ENCODE measurements at regions not wholly inside any gene's neighbourhood (a gene's known extent, or its start where the extent isn't known, plus 50 kb on each side); places are given as distances from the start of the nearest gene placed in this dataset.

DNA sequence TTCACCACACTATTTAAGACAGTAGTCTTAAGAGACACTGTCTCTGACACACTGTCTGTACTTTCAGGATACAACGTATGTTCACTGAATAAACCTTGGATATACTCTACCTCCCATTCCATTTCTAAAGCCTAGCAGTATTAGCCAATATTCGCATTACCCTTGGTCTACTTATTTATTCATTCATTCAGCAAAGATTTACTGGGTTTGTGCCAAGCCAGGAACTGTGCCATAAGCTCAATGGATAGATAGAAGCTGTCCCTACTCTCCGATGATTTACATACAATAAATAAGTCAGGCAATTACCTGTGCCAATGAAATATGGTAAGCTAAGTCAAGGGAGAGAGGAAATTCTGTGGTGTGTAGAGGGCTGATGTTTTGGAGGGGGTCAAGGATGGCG lies 195.2 kb upstream of the RAB4A start:
- H3K4me1 Mint-ChIP-seq: peaks cover 9% of the 10 kb centered on the region
- no peak for DNase-seq (ENCODE audit: low read depth, low spot score)
- no peaks in the 10 kb centered on the region for H3K36me3 Mint-ChIP-seq (ENCODE audit: low read depth)
- TF ChIP-seq, protein P1, sequence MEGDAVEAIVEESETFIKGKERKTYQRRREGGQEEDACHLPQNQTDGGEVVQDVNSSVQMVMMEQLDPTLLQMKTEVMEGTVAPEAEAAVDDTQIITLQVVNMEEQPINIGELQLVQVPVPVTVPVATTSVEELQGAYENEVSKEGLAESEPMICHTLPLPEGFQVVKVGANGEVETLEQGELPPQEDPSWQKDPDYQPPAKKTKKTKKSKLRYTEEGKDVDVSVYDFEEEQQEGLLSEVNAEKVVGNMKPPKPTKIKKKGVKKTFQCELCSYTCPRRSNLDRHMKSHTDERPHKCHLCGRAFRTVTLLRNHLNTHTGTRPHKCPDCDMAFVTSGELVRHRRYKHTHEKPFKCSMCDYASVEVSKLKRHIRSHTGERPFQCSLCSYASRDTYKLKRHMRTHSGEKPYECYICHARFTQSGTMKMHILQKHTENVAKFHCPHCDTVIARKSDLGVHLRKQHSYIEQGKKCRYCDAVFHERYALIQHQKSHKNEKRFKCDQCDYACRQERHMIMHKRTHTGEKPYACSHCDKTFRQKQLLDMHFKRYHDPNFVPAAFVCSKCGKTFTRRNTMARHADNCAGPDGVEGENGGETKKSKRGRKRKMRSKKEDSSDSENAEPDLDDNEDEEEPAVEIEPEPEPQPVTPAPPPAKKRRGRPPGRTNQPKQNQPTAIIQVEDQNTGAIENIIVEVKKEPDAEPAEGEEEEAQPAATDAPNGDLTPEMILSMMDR (conservative IDR thresholded peaks at IDR 0.05): no peak
- H3K27ac Mint-ChIP-seq (ENCODE audit: unreplicated experiment): no peak overlapping the region
- H3K9me3 Mint-ChIP-seq: peaks cover 4% of the 10 kb centered on the region
- H3K27me3 Mint-ChIP-seq (ENCODE audit: low read depth): peaks cover 2% of the 10 kb centered on the region
- H3K4me3 Mint-ChIP-seq: no peak overlapping the region

DNA sequence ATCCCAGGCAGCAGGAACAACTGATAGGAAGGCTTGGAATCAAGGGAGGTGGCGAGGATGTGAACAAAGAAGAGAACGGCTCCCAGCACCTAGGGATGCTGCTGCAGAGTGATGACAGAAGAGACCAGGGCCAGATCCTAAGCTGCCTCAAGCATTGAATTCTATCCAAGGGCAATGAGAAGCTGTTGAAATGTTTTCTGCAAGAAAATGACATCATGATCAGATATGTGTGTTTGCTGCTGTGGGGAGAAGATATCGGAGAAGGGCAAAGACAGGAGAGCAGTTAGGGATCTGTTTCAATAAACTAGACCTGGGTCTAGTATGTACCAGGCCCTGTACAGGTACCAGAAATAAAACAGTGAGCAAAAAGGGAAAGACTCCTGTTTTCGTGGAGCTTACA lies 194.7 kb upstream of the RAB4A start:
- peaks cover 4% of the 10 kb centered on the region for H3K9me3 Mint-ChIP-seq
- TF ChIP-seq, protein P1 (conservative IDR thresholded peaks at IDR 0.05): no peak
- no peak overlapping the region for H3K27ac Mint-ChIP-seq (ENCODE audit: unreplicated experiment)
- DNase-seq (ENCODE audit: low read depth, low spot score): no peak
- peaks cover 9% of the 10 kb centered on the region for H3K4me1 Mint-ChIP-seq
- no peaks in the 10 kb centered on the region for H3K36me3 Mint-ChIP-seq (ENCODE audit: low read depth)
- H3K4me3 Mint-ChIP-seq: no peak overlapping the region
- H3K27me3 Mint-ChIP-seq (ENCODE audit: low read depth): peaks cover 2% of the 10 kb centered on the region

DNA sequence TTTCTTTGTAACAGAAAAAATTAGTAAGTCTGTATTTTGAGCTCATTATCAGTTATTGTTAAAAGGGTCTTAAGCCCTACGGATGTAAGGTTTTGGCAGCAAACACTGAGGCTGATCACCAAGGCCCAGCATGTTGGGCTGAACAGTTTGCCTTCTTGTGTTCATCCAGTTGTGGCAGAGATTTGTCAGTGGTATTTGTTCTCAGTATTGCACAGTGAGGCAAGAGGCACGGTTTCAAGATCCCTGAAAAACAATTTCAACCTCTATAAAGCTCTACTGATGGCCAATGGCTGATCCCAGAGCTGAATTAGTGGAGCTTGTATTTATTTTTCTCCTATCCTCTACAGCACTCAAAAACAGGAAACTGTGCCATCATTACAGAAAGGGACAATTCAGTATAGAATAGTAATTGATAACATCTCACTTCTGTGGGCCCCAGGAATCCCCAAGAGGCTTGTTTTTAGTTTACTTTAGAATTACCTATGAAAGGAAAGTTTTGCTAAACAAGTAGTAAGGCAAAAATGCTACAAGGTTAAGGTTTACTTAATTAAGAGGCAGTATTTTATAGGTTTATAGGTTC lies 191.8 kb upstream of the RAB4A start:
- no peak overlapping the region for H3K4me3 Mint-ChIP-seq
- TF ChIP-seq, protein P1 (conservative IDR thresholded peaks at IDR 0.05): no peak
- H3K9me3 Mint-ChIP-seq: peaks cover 23% of the 10 kb centered on the region
- peaks cover 2% of the 10 kb centered on the region for H3K27me3 Mint-ChIP-seq (ENCODE audit: low read depth)
- H3K4me1 Mint-ChIP-seq: peaks cover 9% of the 10 kb centered on the region
- no peak overlapping the region for H3K27ac Mint-ChIP-seq (ENCODE audit: unreplicated experiment)
- H3K36me3 Mint-ChIP-seq (ENCODE audit: low read depth): peaks cover 10% of the 10 kb centered on the region
- DNase-seq (ENCODE audit: low read depth, low spot score): no peak

DNA sequence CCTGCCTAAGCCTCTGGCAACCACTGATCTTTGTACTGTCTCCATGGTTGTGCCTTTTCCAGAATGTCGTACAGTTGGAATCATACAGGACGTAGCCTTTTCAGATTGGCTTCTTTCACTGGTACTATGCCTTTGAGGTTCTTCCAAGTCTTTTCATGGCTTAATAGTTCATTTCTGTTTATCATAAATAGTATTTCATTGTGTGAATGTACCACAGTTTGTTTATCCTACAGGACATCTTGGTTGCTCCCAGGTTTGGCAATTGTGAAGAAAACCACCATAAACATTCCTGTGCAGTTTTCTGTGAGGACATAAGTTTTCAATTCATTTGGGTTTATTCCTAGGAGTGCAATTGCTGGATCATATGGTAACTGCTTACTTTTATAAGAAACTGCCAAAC lies 190.6 kb upstream of the RAB4A start:
- peaks cover 23% of the 10 kb centered on the region for H3K9me3 Mint-ChIP-seq
- no peak overlapping the region for H3K27ac Mint-ChIP-seq (ENCODE audit: unreplicated experiment)
- no peak overlapping the region for H3K4me3 Mint-ChIP-seq
- peaks cover 5% of the 10 kb centered on the region for H3K4me1 Mint-ChIP-seq
- TF ChIP-seq, protein P1 (conservative IDR thresholded peaks at IDR 0.05): no peak
- no peak for DNase-seq (ENCODE audit: low read depth, low spot score)
- peaks cover 2% of the 10 kb centered on the region for H3K27me3 Mint-ChIP-seq (ENCODE audit: low read depth)
- H3K36me3 Mint-ChIP-seq (ENCODE audit: low read depth): peaks cover 10% of the 10 kb centered on the region

DNA sequence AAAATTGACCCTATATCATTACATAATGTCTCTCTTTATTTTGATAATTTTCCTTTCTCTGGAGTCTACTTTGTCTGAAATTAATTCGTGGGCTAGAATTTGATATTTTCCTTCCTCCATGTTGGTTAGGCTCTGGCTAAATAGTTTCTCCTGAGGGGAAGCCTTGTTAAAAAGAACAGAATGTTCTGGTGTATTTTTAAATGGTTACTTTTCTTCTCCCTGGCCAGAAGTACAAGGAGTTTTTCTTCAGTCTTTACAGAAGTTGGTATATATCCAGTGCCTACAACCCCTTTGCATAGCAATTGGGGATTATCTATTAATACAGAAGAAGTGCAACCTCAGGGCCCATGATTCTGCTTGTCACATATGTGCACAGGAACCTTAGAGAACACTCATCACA lies 185.6 kb upstream of the RAB4A start:
- peaks cover 10% of the 10 kb centered on the region for H3K36me3 Mint-ChIP-seq (ENCODE audit: low read depth)
- TF ChIP-seq, protein P1 (conservative IDR thresholded peaks at IDR 0.05): no peak
- no peak overlapping the region for H3K4me3 Mint-ChIP-seq
- no peaks in the 10 kb centered on the region for H3K27me3 Mint-ChIP-seq (ENCODE audit: low read depth)
- no peak overlapping the region for H3K27ac Mint-ChIP-seq (ENCODE audit: unreplicated experiment)
- no peak for DNase-seq (ENCODE audit: low read depth, low spot score)
- peaks cover 20% of the 10 kb centered on the region for H3K9me3 Mint-ChIP-seq
- peaks cover 3% of the 10 kb centered on the region for H3K4me1 Mint-ChIP-seq

All from neural crest cell (in vitro differentiated cells).